PC-9 (cell line): ENCODE measurements at regions not wholly inside any gene's neighbourhood (a gene's known extent, or its start where the extent isn't known, plus 50 kb on each side); places are given as distances from the start of the nearest gene placed in this dataset.

Experiments used
- BruUV-seq: library from RNA; stranded (reverse); fragments of 400-500 nt; replicated peaks from 2 replicates; lab custom pipeline; 2021; lab: Mats Ljungman, UMichigan
- CTCF ChIA-PET: fragments of 300-600 bp; sonication (Branson Sonifier 250); formaldehyde crosslinking; loops from one replicate; lab custom pipeline; 2022; ENCODE audit warnings: antibody characterized with exemption; lab: Charles Lee
- POLR2A ChIA-PET: fragments of 300-600 bp; sonication (Branson Sonifier 250); formaldehyde crosslinking; loops from one replicate; lab custom pipeline; 2022; ENCODE audit warnings: antibody characterized with exemption; ENCODE audit not compliant: unreplicated experiment; lab: Charles Lee
- DNase-seq, 2 experiments: peaks; one replicate each; pipeline versions ENCODE4 v3.0.0 to v3.0.0-alpha.2; 2015 to 2022; ENCODE audit warnings: mixed read lengths in 1 of 2
- H2AFZ ChIP-seq: fragments of 200-600 bp; sonication (generic); 2 replicates; pipeline ENCODE4 v1.8.1; 2017; ENCODE audit warnings: antibody characterized with exemption
- H3F3A ChIP-seq: fragments of 200-600 bp; sonication (generic); 2 replicates; pipeline ENCODE4 v1.8.1; 2017; ENCODE audit warnings: antibody characterized with exemption, mild to moderate bottlenecking, low read depth; ENCODE audit not compliant: insufficient read depth
- H3K27ac ChIP-seq: fragments of 200-600 bp; sonication (generic); 2 replicates; pipeline ENCODE4 v1.6.1; 2016; ENCODE audit warnings: mixed run types
- H3K27me3 ChIP-seq: fragments of 200-600 bp; sonication (generic); 2 replicates; pipeline ENCODE4 v1.6.1; 2016; ENCODE audit warnings: low read depth, mixed run types; ENCODE audit not compliant: insufficient read depth
- H3K36me3 ChIP-seq: fragments of 200-600 bp; sonication (generic); 2 replicates; pipeline ENCODE4 v1.6.1; 2016; ENCODE audit warnings: low read depth, mixed run types
- H3K4me1 ChIP-seq: fragments of 200-600 bp; sonication (generic); replicated peaks from 2 replicates; pipeline ENCODE4 v1.6.1; 2016; ENCODE audit warnings: mixed run types; ENCODE audit not compliant: insufficient read depth
- H3K4me2 ChIP-seq: fragments of 200-600 bp; sonication (generic); 2 replicates; pipeline ENCODE4 v1.6.1; 2017; ENCODE audit warnings: mixed run types
- H3K4me3 ChIP-seq: fragments of 200-600 bp; sonication (generic); 2 replicates; pipeline ENCODE4 v1.6.1; 2016; ENCODE audit warnings: mixed run types
- H3K79me2 ChIP-seq: fragments of 200-600 bp; sonication (generic); 2 replicates; pipeline ENCODE4 v1.6.1; 2017; ENCODE audit warnings: low read depth, mixed run types
- H3K9me2 ChIP-seq: fragments of 200-600 bp; sonication (generic); 2 replicates; pipeline ENCODE4 v1.8.1; 2017; ENCODE audit warnings: mild to moderate bottlenecking; ENCODE audit not compliant: insufficient read depth
- H3K9me3 ChIP-seq: fragments of 200-600 bp; sonication (generic); 2 replicates; pipeline ENCODE4 v1.8.1; 2016; ENCODE audit warnings: low read depth; ENCODE audit not compliant: insufficient read depth
- H4K20me1 ChIP-seq: fragments of 200-600 bp; sonication (generic); 2 replicates; pipeline ENCODE4 v1.8.1; 2017; ENCODE audit not compliant: insufficient read depth
- EZH2 ChIP-seq: fragments of 200-600 bp; sonication (generic); IDR thresholded peaks from 2 replicates; pipeline ENCODE4 v1.8.0; 2017; ENCODE audit warnings: antibody characterized with exemption, low read depth
- intact Hi-C: fragments of 100-400 bp; cut with micrococcal nuclease; formaldehyde crosslinking; loops from one replicate; pipeline ENCODE4 v1.10.0; 2022; ENCODE audit not compliant: unreplicated experiment
- TF ChIP-seq, protein P1 (sequence below): fragments of 200-600 bp; sonication (generic); conservative IDR thresholded peaks from 2 replicates; pipeline ENCODE4 v1.6.1; 2017; ENCODE audit warnings: mixed run types, antibody characterized with exemption, mild to moderate bottlenecking, moderate library complexity

- no peak for DNase-seq
- H3K79me2 ChIP-seq = no peaks in the 10 kb centered on the region
- no peaks in the 10 kb centered on the region for H4K20me1 ChIP-seq
- H3K4me2 ChIP-seq = no peak overlapping the region
- CTCF ChIA-PET = no interaction called here
- H3F3A ChIP-seq = no peaks in the 10 kb centered on the region
- POLR2A ChIA-PET = no interaction called here
- peaks cover 27% of the 10 kb centered on the region for H3K27me3 ChIP-seq
- intact Hi-C loops = no loop called here
- no TSS peak for BruUV-seq
- H3K27ac ChIP-seq = no peak overlapping the region
- H3K9me3 ChIP-seq = no peaks in the 10 kb centered on the region
- no peak overlapping the region for H2AFZ ChIP-seq
- no peak overlapping the region for H3K4me3 ChIP-seq
- H3K9me2 ChIP-seq = no peaks in the 10 kb centered on the region
- no peaks in the 10 kb centered on the region for H3K36me3 ChIP-seq
- H3K4me1 ChIP-seq = no peaks in the 10 kb centered on the region
- TF ChIP-seq EZH2 = no peak
- TF ChIP-seq, protein P1, sequence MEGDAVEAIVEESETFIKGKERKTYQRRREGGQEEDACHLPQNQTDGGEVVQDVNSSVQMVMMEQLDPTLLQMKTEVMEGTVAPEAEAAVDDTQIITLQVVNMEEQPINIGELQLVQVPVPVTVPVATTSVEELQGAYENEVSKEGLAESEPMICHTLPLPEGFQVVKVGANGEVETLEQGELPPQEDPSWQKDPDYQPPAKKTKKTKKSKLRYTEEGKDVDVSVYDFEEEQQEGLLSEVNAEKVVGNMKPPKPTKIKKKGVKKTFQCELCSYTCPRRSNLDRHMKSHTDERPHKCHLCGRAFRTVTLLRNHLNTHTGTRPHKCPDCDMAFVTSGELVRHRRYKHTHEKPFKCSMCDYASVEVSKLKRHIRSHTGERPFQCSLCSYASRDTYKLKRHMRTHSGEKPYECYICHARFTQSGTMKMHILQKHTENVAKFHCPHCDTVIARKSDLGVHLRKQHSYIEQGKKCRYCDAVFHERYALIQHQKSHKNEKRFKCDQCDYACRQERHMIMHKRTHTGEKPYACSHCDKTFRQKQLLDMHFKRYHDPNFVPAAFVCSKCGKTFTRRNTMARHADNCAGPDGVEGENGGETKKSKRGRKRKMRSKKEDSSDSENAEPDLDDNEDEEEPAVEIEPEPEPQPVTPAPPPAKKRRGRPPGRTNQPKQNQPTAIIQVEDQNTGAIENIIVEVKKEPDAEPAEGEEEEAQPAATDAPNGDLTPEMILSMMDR = no peak
These were observed 85.5 kb upstream of the MC2R start for GRCh38 chr18:14000884-14001283.

- H3K79me2 ChIP-seq = no peaks in the 10 kb centered on the region
- no TSS peak for BruUV-seq
- no peaks in the 10 kb centered on the region for H3K9me3 ChIP-seq
- H2AFZ ChIP-seq = no peak overlapping the region
- ChIA-PET CTCF (no interaction called here), POLR2A (no interaction called here)
- no peaks in the 10 kb centered on the region for H3K36me3 ChIP-seq
- no peaks in the 10 kb centered on the region for H4K20me1 ChIP-seq
- TF ChIP-seq, protein P1 = no peak
- no peak for TF ChIP-seq EZH2
- no peak overlapping the region for H3K4me2 ChIP-seq
- H3F3A ChIP-seq = no peaks in the 10 kb centered on the region
- H3K4me1 ChIP-seq = no peaks in the 10 kb centered on the region
- no peaks in the 10 kb centered on the region for H3K9me2 ChIP-seq
- H3K27me3 ChIP-seq = peaks cover 27% of the 10 kb centered on the region
- no peak overlapping the region for H3K27ac ChIP-seq
- intact Hi-C loops = no loop called here
- H3K4me3 ChIP-seq = no peak overlapping the region
- DNase-seq = no peak
These were observed 83.9 kb upstream of the MC2R start for GRCh38 chr18:13999231-13999630.

DNA sequence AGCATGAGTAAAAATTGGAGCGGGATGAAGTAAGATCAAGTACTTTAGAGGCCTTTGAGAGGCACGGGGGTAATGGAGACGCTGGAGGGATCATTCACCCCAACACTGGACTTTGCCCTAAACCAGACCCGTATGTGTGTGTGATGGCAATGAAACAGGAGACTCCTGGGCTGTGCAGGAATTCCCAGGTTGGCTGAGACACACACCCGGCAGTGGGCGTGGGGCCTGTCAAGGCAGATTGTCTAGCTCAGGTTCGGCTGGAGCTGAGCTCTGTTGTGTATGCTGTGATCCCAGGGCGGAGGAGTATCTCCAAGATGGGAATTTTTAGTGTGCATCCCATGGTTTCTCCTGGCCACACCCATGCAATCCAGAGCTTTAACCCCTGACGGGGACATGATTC, 83.2 kb upstream of the MC2R start:
- Histone ChIP-seq H3K27ac (no peak overlapping the region), H2AFZ (no peak overlapping the region), H3K4me2 (no peak overlapping the region), H3K4me3 (no peak overlapping the region), H3K27me3 (peaks cover 31% of the 10 kb centered on the region), H3K36me3 (no peaks in the 10 kb centered on the region), H3K4me1 (no peaks in the 10 kb centered on the region), H3F3A (no peaks in the 10 kb centered on the region), H4K20me1 (no peaks in the 10 kb centered on the region), H3K79me2 (no peaks in the 10 kb centered on the region), H3K9me3 (no peaks in the 10 kb centered on the region), H3K9me2 (no peaks in the 10 kb centered on the region)
- intact Hi-C loops = no loop called here
- BruUV-seq = no TSS peak
- TF ChIP-seq, protein P1 = no peak
- TF ChIP-seq EZH2 = no peak
- no peak for DNase-seq
- ChIA-PET POLR2A (no interaction called here), CTCF (no interaction called here)
